GM04504 (cell line): ENCODE measurements at regions not wholly inside any gene's neighbourhood (a gene's known extent, or its start where the extent isn't known, plus 50 kb on each side); places are given as distances from the start of the nearest gene placed in this dataset.
A peak's percentile ranks its signal among the peaks of the same experiment; 100 is the strongest.

ENCODE experiments used
- DNase-seq: peaks from one replicate; pipeline ENCODE4 v3.0.0-alpha.2; 2012; ENCODE audit warnings: low read depth

DNA sequence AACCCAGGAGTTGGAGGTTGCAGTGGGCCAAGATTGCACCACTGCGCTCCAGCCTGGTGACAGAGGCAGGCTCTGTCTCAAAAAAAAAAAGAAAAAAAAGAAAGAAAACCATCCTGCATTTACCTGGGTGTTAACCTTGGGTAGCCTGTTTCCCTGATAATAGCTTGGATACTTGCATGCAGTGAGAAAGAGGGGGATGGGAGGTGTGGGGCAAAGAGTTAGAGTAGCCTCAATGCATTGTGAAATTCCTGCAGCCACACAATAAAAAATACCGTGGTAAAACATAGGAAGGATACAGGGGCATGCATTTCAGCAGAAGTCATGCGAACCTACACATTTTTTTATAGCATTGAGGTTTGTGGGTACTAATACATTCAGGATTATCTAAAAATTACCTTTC lies 76.6 kb upstream of the ZNF516 start:
- DNase-seq: no peak

DNA sequence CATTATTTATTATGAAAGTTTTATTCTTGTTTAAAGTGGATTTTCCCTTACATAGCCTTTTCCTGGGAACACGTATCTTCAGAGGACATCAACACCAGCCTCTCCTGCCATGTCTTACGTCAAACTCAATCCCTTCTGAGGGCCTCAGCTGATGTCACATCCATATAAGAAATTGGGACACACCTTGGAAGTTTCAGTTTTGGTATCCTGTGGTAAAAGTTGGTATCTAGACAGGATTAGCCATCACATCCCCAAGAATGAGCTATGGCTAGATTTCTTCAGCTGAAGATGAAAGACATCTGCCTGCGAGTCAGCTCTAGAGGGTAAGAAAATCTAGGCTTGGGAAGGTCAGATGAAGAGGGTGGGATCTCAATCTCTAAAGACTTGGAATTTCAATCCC lies 75.8 kb upstream of the ZNF516 start:
- DNase-seq: no peak

DNA sequence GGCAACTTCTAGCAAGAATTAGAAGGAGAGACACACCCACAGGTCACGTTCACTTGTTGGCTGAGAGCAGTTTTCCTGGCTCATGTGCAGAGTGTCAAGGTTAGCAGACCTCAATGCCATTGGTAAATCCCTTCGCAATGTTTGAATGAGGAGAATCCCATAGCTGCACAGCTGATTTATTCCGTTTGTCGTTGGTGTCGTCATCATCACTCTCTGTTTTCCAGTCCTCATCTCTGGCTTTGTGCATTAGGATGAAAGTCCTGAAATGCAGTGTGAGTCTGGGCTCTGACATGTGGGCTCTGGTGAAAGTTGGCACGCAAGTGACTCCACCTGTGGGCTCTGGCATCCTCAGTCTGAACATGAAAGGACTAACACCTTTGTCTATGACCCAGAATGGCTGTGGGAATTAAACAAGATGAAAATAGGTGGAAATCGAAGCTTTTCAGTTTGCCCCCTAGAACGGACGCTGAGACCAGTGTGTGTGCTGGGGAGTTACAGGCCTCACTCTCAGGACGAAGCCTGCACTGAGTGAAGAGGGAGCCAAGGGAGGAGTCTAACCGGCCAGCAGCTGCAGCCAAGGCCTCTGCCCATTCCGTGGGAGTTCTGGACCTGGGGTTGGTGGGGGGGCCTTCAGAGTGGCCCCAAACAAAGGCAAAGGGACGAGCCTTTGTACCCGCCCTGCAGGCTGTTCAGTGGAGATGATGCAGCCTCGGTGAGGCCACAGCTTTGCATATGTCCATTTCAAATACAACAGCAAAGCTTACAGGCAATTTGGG lies 74.8 kb upstream of the ZNF516 start:
- DNase-seq: no peak

DNA sequence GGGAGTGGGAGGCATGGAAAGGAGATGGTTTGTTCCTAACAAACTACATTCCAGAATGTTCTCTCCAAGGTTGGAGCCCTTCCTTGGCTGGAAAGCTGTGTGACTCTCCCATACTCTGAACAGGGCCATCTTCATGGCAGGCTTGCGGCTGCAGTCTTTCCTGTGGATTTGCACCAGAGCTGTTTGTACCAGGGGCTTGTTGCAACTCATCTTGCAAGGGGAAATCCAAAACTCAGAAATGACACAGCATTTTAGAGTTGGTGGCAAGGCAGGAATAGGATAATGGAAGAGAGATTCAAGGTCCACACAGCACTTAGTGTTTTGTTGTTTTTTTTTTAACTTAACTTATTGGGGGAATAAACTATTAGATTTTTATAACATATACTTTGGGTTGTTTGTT lies 73.7 kb upstream of the ZNF516 start:
- DNase-seq: no peak

DNA sequence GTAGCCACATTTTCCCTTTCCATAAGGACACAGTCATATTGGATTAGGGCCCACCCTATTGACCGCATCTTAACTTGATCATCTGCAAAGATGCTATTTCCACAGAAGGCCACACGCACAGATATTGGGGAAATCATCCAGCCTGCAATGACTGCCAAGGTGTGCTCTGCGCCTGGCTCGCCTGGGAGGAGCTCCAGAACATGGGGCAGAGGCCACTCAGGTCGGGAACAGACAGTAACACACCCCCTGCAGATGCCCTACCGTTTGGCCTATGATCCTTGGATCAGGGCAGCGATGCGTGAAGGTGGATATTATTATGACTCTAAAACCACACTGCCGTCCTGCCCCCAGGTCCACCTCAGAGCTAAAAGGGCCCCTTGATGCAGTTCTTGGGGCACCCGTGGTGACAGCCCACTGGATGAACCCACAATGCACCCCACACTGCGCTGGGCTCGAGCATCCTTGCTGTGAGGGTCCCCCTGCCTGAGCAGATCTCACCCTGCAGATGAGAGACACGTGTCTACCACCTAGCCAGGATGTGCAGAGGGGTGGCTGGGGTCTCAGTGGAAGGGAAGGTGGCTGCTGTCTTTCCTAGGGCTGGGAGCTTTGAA lies 72.9 kb upstream of the ZNF516 start:
- no peak for DNase-seq

DNA sequence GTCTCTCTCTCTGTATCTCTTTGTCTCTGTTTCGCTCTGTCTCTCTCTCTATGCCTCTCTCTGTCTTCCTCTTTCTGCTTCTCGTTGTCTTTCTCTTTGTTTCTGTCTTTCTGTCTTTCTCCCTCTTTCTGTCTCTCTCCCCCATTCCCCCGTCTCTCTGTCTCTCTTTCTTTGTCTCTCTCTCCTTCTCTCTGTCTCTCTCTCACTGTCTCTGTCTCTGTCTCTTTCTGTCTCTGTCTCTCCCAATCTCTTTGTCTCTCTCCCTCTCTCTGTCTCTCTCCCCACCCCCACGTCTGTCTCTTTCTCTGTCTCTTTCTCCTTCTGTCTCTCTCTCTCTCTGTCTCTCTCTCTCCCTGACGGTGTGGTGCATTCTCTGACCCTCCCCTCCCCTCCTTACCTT lies 71.9 kb upstream of the ZNF516 start:
- DNase-seq: no peak

DNA sequence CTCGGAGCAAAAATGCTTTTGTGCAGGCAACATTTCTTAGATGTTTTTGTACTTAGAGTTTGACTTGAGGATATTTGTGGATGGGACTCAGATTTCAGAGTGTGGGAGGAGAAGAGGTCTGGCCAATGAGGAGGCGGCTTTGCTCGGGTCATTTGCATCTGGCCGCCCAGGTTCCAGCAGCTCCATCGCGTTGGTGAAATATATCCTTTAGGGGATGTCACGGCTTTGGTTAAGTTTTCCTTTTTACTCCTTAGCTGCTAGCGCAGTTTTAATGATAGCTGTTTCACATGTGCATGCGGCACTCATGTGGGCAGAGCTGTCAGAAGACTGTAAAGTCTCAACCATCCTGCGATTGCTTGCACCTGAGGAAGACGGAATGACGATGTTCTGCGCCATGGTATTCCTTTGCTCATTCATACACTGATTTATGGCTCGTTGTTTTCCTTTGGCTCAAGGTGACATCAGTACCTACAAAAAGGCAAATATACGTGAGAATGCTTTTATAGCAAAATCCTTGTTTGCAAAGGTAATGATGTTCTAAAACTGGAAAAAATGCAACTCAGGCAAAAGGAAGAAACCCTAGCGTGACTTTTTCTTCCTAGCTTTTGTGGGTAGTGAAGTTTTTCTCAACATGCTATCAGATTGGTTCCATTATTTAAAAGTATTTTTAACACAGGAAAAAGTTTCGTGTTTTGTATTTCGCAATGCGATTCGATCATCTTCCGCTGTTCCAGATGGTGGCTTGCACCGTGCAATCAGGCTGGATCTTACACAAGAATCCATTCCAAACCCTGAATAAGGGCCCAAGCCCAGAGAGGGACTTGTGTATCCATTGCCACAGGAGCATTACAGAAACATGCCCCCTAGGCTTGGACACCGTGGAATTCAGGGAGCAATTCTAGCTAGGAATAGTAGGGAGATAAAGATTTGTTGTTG lies 70.5 kb upstream of the ZNF516 start:
- DNase-seq: peak; percentile 87

DNA sequence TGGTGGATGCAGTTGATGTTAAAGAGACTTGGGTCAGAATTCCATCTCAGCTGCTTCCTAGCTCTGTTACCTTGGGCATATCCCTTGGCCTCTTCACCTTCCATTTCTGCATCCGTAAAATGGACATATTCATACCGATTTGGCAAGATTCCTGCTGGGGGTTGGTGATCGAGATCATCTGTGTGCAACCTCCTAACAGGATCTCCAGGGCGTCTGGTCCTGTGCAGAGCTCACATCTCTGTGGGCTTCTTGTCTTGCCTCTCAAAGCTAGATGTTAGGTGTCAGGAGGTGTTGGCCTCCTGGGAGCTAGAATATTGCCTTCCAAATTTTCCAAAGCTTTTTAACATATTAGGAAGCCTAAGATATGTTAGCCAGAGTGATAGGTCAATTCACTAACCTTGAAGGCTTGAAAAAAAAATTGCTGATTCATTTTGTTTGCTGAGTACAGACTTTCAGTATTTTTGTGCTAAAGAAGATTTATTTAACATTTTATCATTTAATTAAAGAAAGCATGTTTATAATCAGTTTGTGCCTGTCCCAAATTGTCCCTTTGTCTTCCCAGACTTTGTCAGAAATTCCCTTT lies 69.7 kb upstream of the ZNF516 start:
- DNase-seq: no peak

DNA sequence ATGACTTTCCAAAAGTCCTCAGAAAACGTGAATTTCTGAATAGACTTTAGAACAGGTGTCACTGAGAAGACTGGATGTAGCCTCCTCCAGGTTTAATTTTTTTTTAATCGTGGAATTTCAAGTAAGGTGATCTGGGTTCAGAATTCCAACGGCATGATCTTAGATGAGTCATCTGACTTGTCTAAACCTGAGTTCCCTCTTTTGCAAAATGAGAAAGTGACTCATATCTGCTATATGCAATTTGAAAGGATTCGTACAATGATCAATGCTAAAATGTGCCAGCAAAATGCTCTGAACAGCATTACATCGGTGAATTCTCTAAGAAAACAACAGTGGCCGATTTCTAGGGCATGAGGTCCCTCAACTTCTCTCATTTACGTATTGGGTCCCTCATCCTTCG lies 69.1 kb upstream of the ZNF516 start:
- DNase-seq: no peak

DNA sequence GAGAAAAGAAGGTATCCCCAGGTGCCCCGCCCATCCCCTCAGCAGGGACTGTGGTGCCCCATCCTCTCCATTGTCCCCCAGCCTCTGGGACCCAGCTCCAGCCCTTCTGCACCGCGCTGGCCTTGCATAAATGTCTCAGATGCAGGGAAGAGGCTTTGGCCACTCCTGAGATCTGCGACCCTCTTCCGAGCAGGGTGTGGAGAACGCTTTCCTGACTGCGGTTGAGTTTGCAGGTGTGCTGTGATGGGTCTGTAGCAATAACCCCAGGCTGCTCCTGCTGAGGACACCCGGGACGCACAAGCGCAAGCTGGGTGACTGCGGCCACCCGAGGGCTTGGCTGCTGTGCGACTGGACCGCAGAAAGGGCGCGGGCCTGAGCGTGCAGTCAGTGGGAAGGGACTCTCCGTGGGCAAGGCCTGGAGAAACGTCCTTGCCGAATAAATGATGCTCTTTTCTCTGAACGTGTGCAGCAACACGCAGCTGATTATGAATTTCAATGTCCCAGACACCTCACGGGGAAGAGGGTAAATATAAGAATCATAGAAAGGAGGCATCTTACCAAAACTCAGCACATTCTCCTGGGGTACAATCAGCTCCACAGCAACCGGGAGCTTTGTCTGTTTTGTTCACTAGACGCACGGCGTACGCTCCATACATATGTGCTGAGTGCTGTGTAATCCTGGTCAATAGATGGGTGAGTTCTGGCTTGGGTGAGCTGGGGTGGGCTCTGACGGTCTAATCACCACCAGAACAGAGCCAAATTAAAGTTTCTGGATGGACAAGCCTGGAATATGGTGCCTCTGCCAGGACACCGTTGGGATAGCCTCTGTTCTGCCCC lies 67.5 kb upstream of the ZNF516 start:
- DNase-seq: no peak

DNA sequence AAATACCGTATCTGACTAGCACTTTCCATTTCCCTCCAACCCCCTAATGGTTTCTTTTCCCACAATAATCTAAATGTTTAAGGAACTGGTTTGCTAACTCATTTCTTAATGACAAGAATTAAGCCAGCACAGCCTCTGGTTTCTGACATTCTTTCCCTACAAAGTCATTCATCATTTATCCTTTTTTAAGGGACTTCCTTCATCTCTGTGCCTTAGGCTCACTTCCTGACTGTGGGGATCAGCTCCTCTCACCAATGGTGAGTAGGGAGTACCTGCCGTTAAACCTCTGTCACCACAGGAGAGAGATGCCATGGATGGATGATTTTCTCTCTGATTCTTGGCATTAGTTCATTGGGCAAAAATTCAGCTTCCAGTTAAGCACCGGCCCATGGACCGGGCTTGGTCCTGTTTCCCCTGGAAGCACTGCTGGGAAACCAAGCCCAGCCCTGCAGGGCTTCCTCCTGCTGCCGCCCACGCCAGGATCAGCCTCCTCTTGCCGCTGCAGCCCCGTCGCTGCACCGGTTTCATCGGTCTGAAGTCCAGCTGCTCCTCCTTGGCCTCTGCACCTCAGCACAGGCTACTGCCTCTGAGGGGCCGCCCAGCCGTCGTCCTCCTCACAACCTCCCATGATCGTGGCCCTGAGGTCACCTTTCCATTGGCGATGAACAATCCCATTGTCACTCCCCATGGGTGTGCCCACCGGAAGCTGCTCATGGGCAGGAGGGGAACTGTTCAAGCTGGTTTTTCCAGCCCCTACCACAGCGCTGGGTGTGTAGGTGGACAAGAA lies 64.0 kb upstream of the ZNF516 start:
- DNase-seq: no peak

DNA sequence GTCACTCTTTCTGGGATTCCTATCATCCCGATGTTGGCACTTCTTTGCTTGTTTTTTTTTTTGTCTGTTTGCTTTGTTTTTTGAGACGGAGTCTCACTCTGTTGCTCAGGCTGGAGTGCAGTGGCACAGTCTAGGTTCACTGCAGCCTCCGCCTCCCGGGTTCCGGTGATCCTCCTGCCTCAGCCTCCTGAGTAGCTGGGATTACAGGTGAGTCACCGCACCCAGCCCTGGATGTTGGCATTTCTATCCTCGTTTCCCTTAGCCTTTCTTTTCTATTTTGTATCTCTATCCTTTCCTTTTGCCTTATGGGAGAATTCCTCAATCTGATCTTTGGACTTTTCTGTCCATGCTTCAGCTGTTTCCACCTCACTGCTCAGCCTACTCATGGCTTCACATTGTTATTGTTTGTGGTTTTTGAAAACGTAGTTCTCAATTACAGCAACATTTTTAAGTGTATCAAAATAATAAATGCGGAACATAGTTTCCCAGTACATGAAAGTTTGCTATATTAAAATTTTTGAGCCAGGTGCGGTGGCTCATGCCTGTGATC lies 62.1 kb upstream of the ZNF516 start:
- DNase-seq: no peak

DNA sequence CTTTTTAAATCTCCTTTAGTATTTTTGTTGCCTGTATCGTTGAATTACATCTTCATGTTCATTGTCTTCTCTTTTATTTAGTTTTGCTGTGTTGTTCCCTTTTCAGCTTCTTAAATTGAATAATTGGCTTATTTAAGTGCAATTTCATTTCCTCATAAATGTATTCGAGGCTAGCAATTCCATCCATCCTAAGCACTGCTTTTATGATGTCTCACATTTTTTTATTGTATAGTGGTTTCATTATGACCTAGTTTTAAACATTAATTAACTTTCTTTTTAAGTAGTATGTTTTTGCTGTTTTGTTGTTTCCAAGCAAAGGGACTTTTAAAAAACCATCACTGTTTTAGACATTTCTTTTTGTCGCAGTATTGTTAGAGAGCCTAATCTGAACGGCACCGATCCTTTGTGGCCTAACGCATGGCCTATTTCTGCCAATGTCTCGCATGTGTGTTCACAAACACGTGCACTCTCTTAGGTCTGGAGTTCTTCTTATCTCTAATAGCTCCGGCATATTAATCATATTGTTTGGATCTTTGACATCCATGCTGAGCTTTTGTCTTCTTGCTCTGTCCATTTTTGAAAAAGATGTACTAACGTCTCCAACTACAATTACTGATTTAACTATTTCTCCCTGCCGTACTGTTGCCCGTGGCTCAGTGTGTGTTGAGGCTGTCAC lies 59.6 kb upstream of the ZNF516 start:
- DNase-seq: no peak

DNA sequence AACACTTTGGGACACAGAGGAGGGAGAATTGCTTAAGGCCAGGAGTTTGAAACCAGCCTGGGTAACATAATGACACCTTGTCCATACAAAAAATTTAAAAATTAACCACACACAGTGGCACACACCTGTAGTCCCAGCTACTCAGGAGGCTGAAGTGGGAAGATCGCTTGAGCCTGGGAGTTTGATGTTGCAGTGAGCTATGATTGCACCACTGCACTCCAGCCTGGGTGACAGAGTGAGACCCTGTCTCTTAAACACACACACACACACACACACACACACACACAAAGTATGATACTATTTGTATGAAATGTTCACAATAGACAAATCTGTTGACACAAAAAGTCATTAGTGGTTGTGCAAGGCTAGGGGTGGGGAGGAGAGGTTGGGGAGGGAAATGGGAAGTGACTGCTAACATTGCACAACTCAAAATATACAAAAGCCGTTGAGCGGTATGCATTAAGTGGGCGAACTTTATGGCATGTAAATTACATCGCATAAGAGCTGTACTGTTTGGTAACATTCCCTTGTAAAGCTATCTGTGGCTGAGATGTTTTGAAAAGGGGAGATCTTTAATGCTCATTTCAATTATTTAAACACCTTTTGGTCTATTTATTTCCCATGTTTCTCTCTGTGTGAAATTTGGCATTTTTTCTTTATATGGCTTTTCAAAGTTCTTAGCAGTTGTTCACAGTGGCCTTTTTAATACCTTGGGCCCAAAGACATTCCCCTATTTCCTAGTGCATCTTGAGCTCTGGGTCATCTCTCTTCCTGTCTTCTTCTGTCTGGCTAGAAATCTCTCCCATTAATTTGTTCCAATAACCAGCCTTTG lies 58.9 kb upstream of the ZNF516 start:
- no peak for DNase-seq

DNA sequence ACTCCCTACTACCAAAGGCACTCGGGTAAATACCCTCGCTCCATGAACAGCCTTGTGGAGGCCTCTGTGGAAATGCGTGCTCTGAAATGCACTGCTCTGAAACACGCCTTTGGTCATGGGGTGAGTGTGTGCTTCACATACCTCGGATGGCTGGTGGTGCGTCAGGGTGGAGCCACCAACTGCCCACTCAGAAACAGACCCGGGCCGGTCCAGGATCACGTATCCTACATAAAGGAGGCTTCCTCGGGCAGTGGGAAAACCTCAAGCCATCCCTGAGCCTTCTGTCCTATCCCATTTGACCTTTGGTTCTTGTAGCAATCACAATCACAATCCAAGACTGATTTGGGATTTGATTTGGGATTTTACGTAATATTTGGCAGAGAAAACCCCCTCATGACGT lies 53.5 kb upstream of the ZNF516 start:
- no peak for DNase-seq

DNA sequence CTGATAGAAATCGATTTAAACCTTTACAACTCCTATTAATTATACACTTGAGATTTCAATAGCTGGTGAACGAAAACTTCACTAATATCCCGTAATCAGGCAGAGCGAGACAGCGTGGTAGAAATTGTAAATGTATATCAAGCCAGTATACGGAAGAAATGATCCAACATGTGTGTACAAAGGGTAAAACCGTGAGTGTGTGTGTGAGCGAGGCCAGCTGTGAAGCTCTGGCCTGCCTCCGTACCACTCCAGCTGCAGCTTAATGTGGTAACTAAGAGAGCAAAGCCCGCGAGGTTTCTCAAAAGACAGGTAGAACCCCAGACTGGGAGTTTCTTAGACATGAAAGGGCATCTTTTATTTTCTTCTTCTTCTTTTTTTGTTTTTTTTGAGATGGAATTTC lies 52.3 kb upstream of the ZNF516 start:
- DNase-seq: no peak

DNA sequence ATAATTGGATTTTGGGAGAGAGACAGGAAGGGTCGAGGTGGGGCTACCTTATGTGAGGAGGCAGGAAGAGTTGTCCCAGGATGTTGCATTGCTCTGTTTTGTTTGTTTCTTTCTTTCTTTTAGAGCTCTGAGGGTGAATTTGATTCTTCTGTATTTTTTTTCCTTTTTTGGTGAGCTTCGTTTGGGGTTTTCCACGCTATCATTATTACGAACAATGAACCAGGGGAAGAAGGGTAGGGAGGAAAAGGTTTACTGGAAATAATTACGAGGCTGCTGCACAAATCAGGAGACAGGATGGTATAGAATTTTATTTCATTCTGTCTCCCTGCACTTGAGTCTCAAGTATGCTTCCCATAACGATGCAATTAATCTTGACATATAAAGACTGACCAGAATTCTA lies 51.4 kb upstream of the ZNF516 start:
- no peak for DNase-seq

DNA sequence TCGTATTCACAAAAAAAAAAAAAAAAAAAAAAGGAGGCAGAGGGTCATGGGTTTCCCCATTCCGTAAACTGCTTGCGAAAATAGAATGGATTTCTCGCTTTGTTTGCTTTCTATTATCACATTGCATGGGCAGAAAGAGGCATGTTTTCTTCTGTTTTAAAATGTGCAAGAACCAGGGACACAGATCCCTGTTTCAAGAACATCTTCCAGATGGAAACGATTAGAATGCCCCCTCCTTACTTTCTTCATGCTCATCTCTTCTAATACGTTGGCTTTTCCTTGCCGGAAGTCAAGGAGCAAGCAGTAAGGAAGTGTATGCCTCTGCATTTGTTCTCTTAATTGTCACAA lies 51.0 kb upstream of the ZNF516 start:
- no peak for DNase-seq

DNA sequence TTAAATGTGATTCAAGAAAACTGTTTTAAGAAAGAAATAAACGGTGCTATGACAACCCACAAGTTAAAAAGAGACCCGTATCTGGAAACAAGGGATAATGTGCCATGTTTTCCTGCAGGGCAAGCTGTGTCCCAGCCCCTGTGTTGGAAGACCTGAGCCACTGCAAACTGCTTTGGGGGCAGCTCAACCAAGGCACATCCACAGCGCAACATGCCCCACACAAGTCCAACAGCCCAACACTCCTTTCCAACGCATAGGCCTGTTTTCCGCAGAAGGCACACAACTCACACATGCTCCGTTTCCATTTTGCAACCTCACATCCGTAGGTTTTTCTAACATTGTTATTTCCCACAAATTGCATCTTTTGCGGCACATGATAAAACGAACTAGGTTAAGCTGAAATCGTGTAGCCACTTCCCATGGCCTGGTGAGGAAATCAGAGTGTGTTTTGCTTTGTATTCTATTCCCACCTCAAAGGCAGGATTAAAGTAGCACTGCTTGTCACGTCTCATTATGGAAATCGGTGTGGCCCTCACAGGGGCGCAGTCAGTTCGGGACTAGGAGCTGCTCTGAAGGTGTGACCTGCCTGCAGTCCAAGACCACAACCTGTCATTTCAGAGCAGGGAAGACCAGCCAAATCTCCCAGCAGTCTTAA lies 50.5 kb upstream of the ZNF516 start:
- no peak for DNase-seq
